Right atrium auricular region (tissue), 2 donors: ENCODE measurements at regions not wholly inside any gene's neighbourhood (a gene's known extent, or its start where the extent isn't known, plus 50 kb on each side); places are given as distances from the start of the nearest gene placed in this dataset.

Source experiments
- DNase-seq: peaks from one replicate; pipeline ENCODE4 v3.0.0-alpha.2; 2019; ENCODE audit warnings: low spot score
- H3K27ac ChIP-seq, 2 donors: fragments of 200-600 bp; sonication (generic); 1 replicate in 1 of 2; 2 replicates in 1 of 2; pipeline ENCODE4 v1.5.1; 2016 to 2019
- H3K27me3 ChIP-seq, 2 donors: fragments of 200-600 bp; sonication (generic); one replicate each; pipeline versions ENCODE4 v1.5.1 to v1.6.0; 2017 to 2019
- H3K36me3 ChIP-seq: fragments of 200-600 bp; sonication (generic); one replicate; pipeline ENCODE4 v1.5.1; 2016
- H3K4me1 ChIP-seq, 2 donors: fragments of 200-600 bp; sonication (generic); one replicate each; pipeline versions ENCODE4 v1.5.1 to v1.6.0; 2017 to 2019
- H3K4me3 ChIP-seq, 2 donors: fragments of 200-600 bp; sonication (generic); 1 replicate in 1 of 2; 2 replicates in 1 of 2; pipeline ENCODE4 v1.5.1; 2017 to 2019; ENCODE audit warnings: mild to moderate bottlenecking in 1 of 2, moderate library complexity in 1 of 2
- H3K9me3 ChIP-seq, 2 donors: fragments of 200-600 bp; sonication (generic); one replicate each; pipeline ENCODE4 v1.5.1; 2019
- CTCF ChIP-seq, 2 donors: fragments of 200-600 bp; sonication (generic); IDR thresholded peaks; one replicate each; pipeline ENCODE4 v1.5.1; 2019; ENCODE audit warnings: antibody characterized with exemption in 2 of 2

DNA sequence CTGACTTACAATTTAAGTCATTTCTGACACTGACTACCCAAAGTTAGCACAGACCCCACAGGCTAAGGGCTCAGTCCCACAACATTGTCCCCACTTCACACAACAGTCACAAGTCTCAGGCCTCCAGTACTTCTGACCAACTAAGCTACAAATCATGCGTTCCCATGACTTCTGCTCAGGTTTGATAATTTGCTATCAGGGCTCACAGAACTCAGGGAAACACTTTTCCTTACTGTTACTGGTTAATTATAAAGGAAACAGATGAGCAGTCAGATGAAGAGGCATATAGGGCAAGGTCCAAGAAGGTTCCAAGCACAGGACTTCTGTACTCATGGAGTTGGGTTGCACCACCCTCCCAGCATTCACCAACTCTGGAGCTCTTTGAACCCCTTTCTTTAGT is 151.2 kb upstream of the TNR start:
- no peaks in the 10 kb centered on the region for H3K36me3 ChIP-seq
- no peak for TF ChIP-seq CTCF (IDR thresholded peaks at IDR 0.05)
- H3K27ac ChIP-seq: no peak overlapping the region
- DNase-seq: no peak
- no peaks in the 10 kb centered on the region for H3K9me3 ChIP-seq
- H3K4me3 ChIP-seq: no peak overlapping the region
- H3K27me3 ChIP-seq: no peaks in the 10 kb centered on the region
- H3K4me1 ChIP-seq: no peaks in the 10 kb centered on the region

- Histone ChIP-seq H3K4me1 (peaks cover 0 to under 1% of the 10 kb centered on the region in 2 donors), H3K9me3 (no peaks in the 10 kb centered on the region), H3K4me3 (no peak overlapping the region), H3K36me3 (no peaks in the 10 kb centered on the region), H3K27ac (no peak overlapping the region), H3K27me3 (no peaks in the 10 kb centered on the region)
- no peak for TF ChIP-seq CTCF (IDR thresholded peaks at IDR 0.05)
- DNase-seq: no peak
These were observed 149.8 kb upstream of the TNR start for GRCh38 chr1:175893192-175893591.

DNA sequence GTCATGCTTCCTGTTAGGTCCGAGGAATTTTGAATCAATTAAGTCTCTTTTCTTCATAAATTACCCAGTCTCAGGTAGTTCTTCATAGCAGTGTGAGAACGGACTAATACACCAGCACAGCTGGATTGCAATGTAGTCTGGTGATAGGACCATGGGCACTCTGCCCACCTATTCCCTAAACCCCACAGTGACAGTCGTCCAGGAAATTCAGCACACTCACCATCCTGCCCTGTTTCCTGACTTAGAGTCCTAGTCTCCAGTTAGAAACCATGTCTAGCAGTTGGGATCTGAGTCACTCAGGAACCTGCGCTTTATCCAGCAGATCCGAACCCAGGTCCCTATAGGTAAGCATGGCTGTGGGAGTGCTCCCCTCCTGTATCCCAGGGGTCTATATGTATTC is 149.3 kb upstream of the TNR start:
- H3K4me3 ChIP-seq: no peak overlapping the region
- no peaks in the 10 kb centered on the region for H3K36me3 ChIP-seq
- no peaks in the 10 kb centered on the region for H3K9me3 ChIP-seq
- H3K27me3 ChIP-seq: no peaks in the 10 kb centered on the region
- peaks cover 0 to 6% of the 10 kb centered on the region in 2 donors for H3K4me1 ChIP-seq
- no peak for DNase-seq
- no peak for TF ChIP-seq CTCF (IDR thresholded peaks at IDR 0.05)
- no peak overlapping the region for H3K27ac ChIP-seq

GRCh38 chr1:175891783-175892309 is 148.5 kb upstream of the TNR start:
- Histone ChIP-seq H3K9me3 (no peaks in the 10 kb centered on the region), H3K27ac (no peak overlapping the region), H3K27me3 (no peaks in the 10 kb centered on the region), H3K4me1 (peaks cover 0 to 6% of the 10 kb centered on the region in 2 donors), H3K36me3 (no peaks in the 10 kb centered on the region), H3K4me3 (no peak overlapping the region)
- no peak for TF ChIP-seq CTCF (IDR thresholded peaks at IDR 0.05)
- DNase-seq: no peak

DNA sequence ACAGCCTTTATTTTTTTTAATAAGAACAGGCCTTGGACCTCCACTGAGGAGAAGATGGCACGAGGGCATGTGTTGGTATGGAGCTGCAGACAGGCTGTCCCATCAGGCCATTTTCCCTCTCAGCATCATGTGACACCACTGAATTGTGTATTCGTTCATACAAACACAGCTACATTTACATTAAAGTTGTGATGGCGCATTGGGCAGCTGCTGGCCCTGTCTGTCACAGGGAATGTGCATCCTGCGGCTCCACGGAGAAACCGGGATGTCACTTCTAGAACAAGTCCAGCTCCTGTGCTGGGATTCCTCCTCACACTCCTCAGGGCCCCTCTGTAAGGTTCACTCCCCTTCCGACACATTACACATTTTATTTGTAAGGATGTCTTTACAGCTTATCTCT is 147.6 kb upstream of the TNR start:
- H3K4me3 ChIP-seq: no peak overlapping the region
- H3K4me1 ChIP-seq: peaks cover 0 to 6% of the 10 kb centered on the region in 2 donors
- H3K9me3 ChIP-seq: no peaks in the 10 kb centered on the region
- no peaks in the 10 kb centered on the region for H3K36me3 ChIP-seq
- no peak for TF ChIP-seq CTCF (IDR thresholded peaks at IDR 0.05)
- H3K27me3 ChIP-seq: no peaks in the 10 kb centered on the region
- no peak overlapping the region for H3K27ac ChIP-seq
- no peak for DNase-seq

DNA sequence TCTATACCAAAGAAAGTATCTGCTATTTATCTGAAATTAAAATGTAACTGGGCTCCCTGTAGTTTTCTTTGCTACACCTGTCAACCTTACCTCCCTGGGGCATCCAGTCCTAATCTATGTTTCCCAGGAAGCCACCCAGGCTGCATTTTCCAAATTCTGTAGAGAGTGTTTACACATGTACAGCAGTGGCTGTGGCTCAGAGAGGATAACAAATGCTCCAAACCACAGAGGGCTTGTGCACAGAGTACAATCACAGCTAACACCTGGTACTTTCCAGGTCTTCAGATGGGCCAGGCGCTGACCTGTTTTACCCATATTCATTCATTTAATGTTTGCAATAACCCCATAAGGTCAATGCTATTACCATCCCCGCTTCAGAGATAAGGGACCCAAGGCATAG is 146.5 kb upstream of the TNR start:
- Histone ChIP-seq H3K36me3 (no peaks in the 10 kb centered on the region), H3K27ac (no peak overlapping the region), H3K27me3 (no peaks in the 10 kb centered on the region), H3K4me3 (no peak overlapping the region), H3K9me3 (no peaks in the 10 kb centered on the region), H3K4me1 (peaks cover 0 to 6% of the 10 kb centered on the region in 2 donors)
- no peak for DNase-seq
- no peak for TF ChIP-seq CTCF (IDR thresholded peaks at IDR 0.05)
